ENCODE measurements at regions not wholly inside any gene's neighbourhood (a gene's known extent, or its start where the extent isn't known, plus 50 kb on each side); places are given as distances from the start of the nearest gene placed in this dataset.

DNA sequence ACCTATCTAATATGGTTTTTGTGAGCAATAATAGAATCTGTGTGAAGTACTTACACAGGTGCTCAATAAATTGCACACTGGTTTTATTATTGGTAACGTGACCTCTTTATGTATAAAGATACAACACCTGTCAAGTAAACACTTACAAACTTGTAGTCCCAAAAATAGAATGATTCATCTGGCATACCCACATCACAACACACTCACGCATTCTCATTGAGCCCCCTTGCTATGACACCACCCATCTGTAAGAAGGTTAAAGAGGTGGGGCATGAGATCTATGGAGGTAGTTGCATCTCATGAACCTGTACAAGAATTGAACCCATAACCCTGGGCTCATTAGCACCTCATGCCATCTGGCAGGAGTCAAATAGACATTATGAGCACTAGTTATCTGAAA, 134.9 kb upstream of the THBS1 start:
- no TSS peak for BruUV-seq (replicated peaks)
- Histone ChIP-seq H3K9ac (replicated peaks; ENCODE audit: extremely low read depth, insufficient read depth, low read length) (no peak overlapping the region), H3K4me3 (replicated peaks in 1 of 3; ENCODE audit: insufficient read depth in 1 of 3, low read depth in 1 of 3, low read length in 3 of 3) (no peak overlapping the region), H3K4me1 (ENCODE audit: control insufficient read depth, extremely low read depth, insufficient read depth, low read length) (no peaks in the 10 kb centered on the region), H4K20me1 (replicated peaks; ENCODE audit: control insufficient read depth, extremely low read depth, insufficient read depth, low read length) (no peaks in the 10 kb centered on the region), H3K27me3 (ENCODE audit: control insufficient read depth in 2 of 2, insufficient read depth in 2 of 2, low read length in 2 of 2) (no peaks in the 10 kb centered on the region), H3K9me3 (replicated peaks; ENCODE audit: control insufficient read depth, insufficient read depth, low read length) (no peaks in the 10 kb centered on the region), H2AFZ (ENCODE audit: low read depth, low read length) (no peak overlapping the region), H3K27ac (ENCODE audit: insufficient read depth, low read depth, low read length) (no peak overlapping the region), H3K4me2 (ENCODE audit: insufficient read depth, low read length) (no peak overlapping the region), H3K36me3 (ENCODE audit: control insufficient read depth in 2 of 2, extremely low read depth in 1 of 2, insufficient read depth in 2 of 2, low read length in 2 of 2) (no peaks in the 10 kb centered on the region), H3K79me2 (ENCODE audit: control insufficient read depth, insufficient read depth, low read length) (no peaks in the 10 kb centered on the region), H3K9me1 (replicated peaks; ENCODE audit: control insufficient read depth, extremely low read depth, insufficient read depth, low read length) (no peaks in the 10 kb centered on the region)
- no peak for FAIRE-seq
- no peak for DNase-seq (ENCODE audit: low read depth, low spot score)
- dilution Hi-C loops (cut with MboI; ENCODE audit: extremely low pct_ligation_motif_present, low sequenced_read_pairs) (no loop called here), intact Hi-C loops (cut with micrococcal nuclease) (no loop called here)
- TF ChIP-seq, protein P1, sequence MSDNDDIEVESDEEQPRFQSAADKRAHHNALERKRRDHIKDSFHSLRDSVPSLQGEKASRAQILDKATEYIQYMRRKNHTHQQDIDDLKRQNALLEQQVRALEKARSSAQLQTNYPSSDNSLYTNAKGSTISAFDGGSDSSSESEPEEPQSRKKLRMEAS (IDR thresholded peaks at IDR 0.05; ENCODE audit: insufficient read depth, insufficient read length), result no peak
- TF ChIP-seq POLR2AphosphoS5 (IDR thresholded peaks at IDR 0.05; ENCODE audit: insufficient read depth, low read depth, low read length) (no peak), POLR2A (IDR thresholded peaks at IDR 0.05; ENCODE audit: low read depth, low read length) (no peak), MYC (IDR thresholded peaks at IDR 0.05; ENCODE audit: low read depth, low read length) (no peak), JUN (IDR thresholded peaks at IDR 0.05; ENCODE audit: borderline replicate concordance, insufficient read depth, insufficient read length, low read depth) (no peak), GATA2 (IDR thresholded peaks at IDR 0.05; ENCODE audit: insufficient read depth, insufficient read length, low read depth, low read length) (no peak), EZH2 (IDR thresholded peaks at IDR 0.05; ENCODE audit: borderline replicate concordance, low read depth, low read length, severe bottlenecking) (no peak)
- TF ChIP-seq, protein P2, sequence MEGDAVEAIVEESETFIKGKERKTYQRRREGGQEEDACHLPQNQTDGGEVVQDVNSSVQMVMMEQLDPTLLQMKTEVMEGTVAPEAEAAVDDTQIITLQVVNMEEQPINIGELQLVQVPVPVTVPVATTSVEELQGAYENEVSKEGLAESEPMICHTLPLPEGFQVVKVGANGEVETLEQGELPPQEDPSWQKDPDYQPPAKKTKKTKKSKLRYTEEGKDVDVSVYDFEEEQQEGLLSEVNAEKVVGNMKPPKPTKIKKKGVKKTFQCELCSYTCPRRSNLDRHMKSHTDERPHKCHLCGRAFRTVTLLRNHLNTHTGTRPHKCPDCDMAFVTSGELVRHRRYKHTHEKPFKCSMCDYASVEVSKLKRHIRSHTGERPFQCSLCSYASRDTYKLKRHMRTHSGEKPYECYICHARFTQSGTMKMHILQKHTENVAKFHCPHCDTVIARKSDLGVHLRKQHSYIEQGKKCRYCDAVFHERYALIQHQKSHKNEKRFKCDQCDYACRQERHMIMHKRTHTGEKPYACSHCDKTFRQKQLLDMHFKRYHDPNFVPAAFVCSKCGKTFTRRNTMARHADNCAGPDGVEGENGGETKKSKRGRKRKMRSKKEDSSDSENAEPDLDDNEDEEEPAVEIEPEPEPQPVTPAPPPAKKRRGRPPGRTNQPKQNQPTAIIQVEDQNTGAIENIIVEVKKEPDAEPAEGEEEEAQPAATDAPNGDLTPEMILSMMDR (IDR thresholded peaks at IDR 0.05; ENCODE audit: extremely low read depth in 1 of 2, insufficient read depth in 1 of 2, low read depth in 1 of 2, low read length in 2 of 2), result no peak
- POLR2A ChIA-PET, result no interaction called here
- CTCF ChIA-PET, result no interaction called here

All from endothelial cell of umbilical vein (primary cell).